GM23338 (cell line): ENCODE measurements at regions not wholly inside any gene's neighbourhood (a gene's known extent, or its start where the extent isn't known, plus 50 kb on each side); places are given as distances from the start of the nearest gene placed in this dataset.
A peak's percentile ranks its signal among the peaks of the same experiment; 100 is the strongest.

Experiments used
- ATAC-seq: fragments of 200-7000 bp; cut with Tn5 transposase; 3 replicates; pipeline ENCODE4 v1.9.1; 2020
- DNase-seq: peaks from one replicate; pipeline ENCODE4 v3.0.0-alpha.2; 2015; ENCODE audit warnings: low spot score
- H2AFZ ChIP-seq: fragments of 200-600 bp; sonication (generic); 2 replicates; pipeline ENCODE4 v1.8.0; 2016; ENCODE audit warnings: antibody characterized with exemption, mild to moderate bottlenecking, moderate library complexity
- H3F3A ChIP-seq: fragments of 200-600 bp; sonication (generic); replicated peaks from 2 replicates; pipeline ENCODE4 v1.8.0; 2017; ENCODE audit warnings: antibody characterized with exemption, mixed run types, low read depth
- H3K27ac ChIP-seq: fragments of 200-600 bp; sonication (generic); 2 replicates; pipeline ENCODE4 v1.6.1; 2016; ENCODE audit warnings: low read depth
- H3K27me3 ChIP-seq: fragments of 200-600 bp; sonication (generic); 2 replicates; pipeline ENCODE4 v1.8.0; 2016; ENCODE audit warnings: mild to moderate bottlenecking, mixed run types, moderate library complexity; ENCODE audit not compliant: insufficient read depth
- H3K36me3 ChIP-seq: fragments of 200-600 bp; sonication (generic); 2 replicates; pipeline ENCODE4 v1.8.0; 2016; ENCODE audit warnings: mild to moderate bottlenecking; ENCODE audit not compliant: insufficient read depth
- H3K4me1 ChIP-seq: fragments of 200-600 bp; sonication (generic); 2 replicates; pipeline ENCODE4 v1.8.0; 2016; ENCODE audit warnings: mild to moderate bottlenecking, moderate library complexity; ENCODE audit not compliant: insufficient read depth
- H3K4me2 ChIP-seq: fragments of 200-600 bp; sonication (generic); 2 replicates; pipeline ENCODE4 v1.7.1; 2017; ENCODE audit warnings: mixed run types
- H3K4me3 ChIP-seq: fragments of 200-600 bp; sonication (generic); 2 replicates; pipeline ENCODE4 v1.6.1; 2016; ENCODE audit warnings: mixed run types
- H3K79me2 ChIP-seq: fragments of 200-600 bp; sonication (generic); replicated peaks from 2 replicates; pipeline ENCODE4 v1.8.0; 2017; ENCODE audit warnings: mild to moderate bottlenecking; ENCODE audit not compliant: insufficient read depth
- H3K9me2 ChIP-seq: fragments of 200-600 bp; sonication (generic); 2 replicates; pipeline ENCODE4 v1.8.0; 2017; ENCODE audit not compliant: insufficient read depth
- H4K20me1 ChIP-seq: fragments of 200-600 bp; sonication (generic); replicated peaks from 2 replicates; pipeline ENCODE4 v1.8.0; 2017; ENCODE audit warnings: mild to moderate bottlenecking; ENCODE audit not compliant: insufficient read depth
- H3K27ac Mint-ChIP-seq: 2 replicates; pipeline ENCODE4 v1.8.0; 2020; ENCODE audit warnings: inconsistent platforms, mild to moderate bottlenecking, moderate library complexity, mixed read lengths
- H3K27me3 Mint-ChIP-seq: 3 replicates; pipeline ENCODE4 v1.8.0; 2022; ENCODE audit warnings: low read depth, mild to moderate bottlenecking, moderate library complexity, mixed read lengths, inconsistent platforms; ENCODE audit not compliant: insufficient read depth, poor library complexity
- H3K36me3 Mint-ChIP-seq: 3 replicates; pipeline ENCODE4 v1.8.0; 2021; ENCODE audit warnings: low read depth, mild to moderate bottlenecking, inconsistent platforms, moderate library complexity, mixed read lengths
- H3K4me1 Mint-ChIP-seq: 3 replicates; pipeline ENCODE4 v1.8.0; 2020; ENCODE audit warnings: mild to moderate bottlenecking, inconsistent platforms, mixed read lengths
- H3K4me3 Mint-ChIP-seq: 3 replicates; pipeline ENCODE4 v1.8.0; 2021; ENCODE audit warnings: moderate library complexity, mild to moderate bottlenecking, inconsistent platforms, mixed read lengths
- H3K9me3 Mint-ChIP-seq: 3 replicates; pipeline ENCODE4 v1.8.0; 2020; ENCODE audit warnings: moderate library complexity, mild to moderate bottlenecking, inconsistent platforms, mixed read lengths
- CTCF ChIP-seq, 2 experiments: fragments of 200-600 bp in 1 of 2; sonication (generic) in 1 of 2; conservative IDR thresholded peaks; 2 replicates each; pipeline versions ENCODE4 v1.5.1 to v1.6.1; 2016 to 2017; ENCODE audit warnings: antibody characterized with exemption in 2 of 2, low read depth in 2 of 2, mild to moderate bottlenecking in 2 of 2, moderate library complexity in 1 of 2
- EZH2 ChIP-seq: fragments of 200-600 bp; sonication (generic); IDR thresholded peaks from one replicate; pipeline ENCODE4 v1.8.0; 2017; ENCODE audit warnings: antibody characterized with exemption, mild to moderate bottlenecking, low read depth; ENCODE audit not compliant: unreplicated experiment
- EZH2phosphoT487 ChIP-seq: fragments of 200-600 bp; sonication (generic); IDR thresholded peaks from one replicate; pipeline ENCODE4 v1.8.1; 2018; ENCODE audit warnings: antibody characterized with exemption; ENCODE audit not compliant: unreplicated experiment
- JUNB ChIP-seq: IDR thresholded peaks from one replicate; pipeline ENCODE4 v1.6.1; 2016; ENCODE audit warnings: antibody characterized with exemption; ENCODE audit not compliant: unreplicated experiment
- NANOG ChIP-seq: IDR thresholded peaks from 2 replicates; pipeline ENCODE4 v1.6.1; 2016; ENCODE audit warnings: antibody characterized with exemption, borderline replicate concordance
- POLR2AphosphoS5 ChIP-seq: IDR thresholded peaks from 2 replicates; pipeline ENCODE4 v1.6.1; 2016; ENCODE audit warnings: antibody characterized with exemption, low read depth
- REST ChIP-seq: IDR thresholded peaks from one replicate; pipeline ENCODE4 v1.6.1; 2018; ENCODE audit warnings: antibody characterized with exemption; ENCODE audit not compliant: unreplicated experiment
- STAT1 ChIP-seq: IDR thresholded peaks from one replicate; pipeline ENCODE4 v1.6.1; 2016; ENCODE audit warnings: antibody characterized with exemption; ENCODE audit not compliant: unreplicated experiment
- ZNF114 ChIP-seq: fragments of 250-450 bp; sonication (Bioruptor Pico); IDR thresholded peaks from 2 replicates; pipeline ENCODE4 v1.5.0; 2020; ENCODE audit warnings: mild to moderate bottlenecking, moderate library complexity
- ZNF331 ChIP-seq: fragments of 250-450 bp; sonication (Bioruptor Pico); IDR thresholded peaks from 2 replicates; pipeline ENCODE4 v1.5.0; 2020; ENCODE audit warnings: low read depth, mild to moderate bottlenecking, moderate library complexity
- ZNF462 ChIP-seq: fragments of 250-450 bp; sonication (Bioruptor Pico); IDR thresholded peaks from 2 replicates; pipeline ENCODE4 v1.5.0; 2020; ENCODE audit warnings: mild to moderate bottlenecking, moderate library complexity
- TF ChIP-seq, protein P1 (sequence below): IDR thresholded peaks from 2 replicates; pipeline ENCODE4 v1.6.1; 2016; ENCODE audit warnings: antibody characterized with exemption

GRCh38 chr4:125022855-125023501, 291.8 kb upstream of the FAT4 start:
- Histone ChIP-seq H2AFZ (peak overlapping the region; percentile 80; the same call in 1 of the 2 replicates), H4K20me1 (no peaks in the 10 kb centered on the region), H3K4me2 (no peak overlapping the region), H3K79me2 (no peaks in the 10 kb centered on the region), H3K9me2 (peaks cover 6% of the 10 kb centered on the region), H3F3A (no peaks in the 10 kb centered on the region), H3K4me1 (peaks cover 22% of the 10 kb centered on the region), H3K36me3 (peaks cover 11% of the 10 kb centered on the region), H3K4me3 (no peak overlapping the region), H3K27me3 (no peaks in the 10 kb centered on the region), H3K27ac (no peak overlapping the region)
- TF ChIP-seq EZH2, result no peak
- TF ChIP-seq ZNF114, result no peak
- TF ChIP-seq JUNB, result no peak
- TF ChIP-seq POLR2AphosphoS5, result no peak
- TF ChIP-seq ZNF462 (CRISPR knock-in tag), result no peak
- TF ChIP-seq CTCF (conservative IDR thresholded peaks at IDR 0.05; ENCODE audit: low read depth in 2 of 2), result no peak
- TF ChIP-seq EZH2phosphoT487, result no peak
- TF ChIP-seq, protein P1, sequence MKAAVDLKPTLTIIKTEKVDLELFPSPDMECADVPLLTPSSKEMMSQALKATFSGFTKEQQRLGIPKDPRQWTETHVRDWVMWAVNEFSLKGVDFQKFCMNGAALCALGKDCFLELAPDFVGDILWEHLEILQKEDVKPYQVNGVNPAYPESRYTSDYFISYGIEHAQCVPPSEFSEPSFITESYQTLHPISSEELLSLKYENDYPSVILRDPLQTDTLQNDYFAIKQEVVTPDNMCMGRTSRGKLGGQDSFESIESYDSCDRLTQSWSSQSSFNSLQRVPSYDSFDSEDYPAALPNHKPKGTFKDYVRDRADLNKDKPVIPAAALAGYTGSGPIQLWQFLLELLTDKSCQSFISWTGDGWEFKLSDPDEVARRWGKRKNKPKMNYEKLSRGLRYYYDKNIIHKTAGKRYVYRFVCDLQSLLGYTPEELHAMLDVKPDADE, result no peak
- no peak for TF ChIP-seq NANOG
- TF ChIP-seq STAT1, result no peak
- no peak for TF ChIP-seq ZNF331 (CRISPR knock-in tag)
- TF ChIP-seq REST, result no peak
- Mint-ChIP-seq H3K4me1 (peaks cover 22% of the 10 kb centered on the region), H3K27me3 (no peaks in the 10 kb centered on the region), H3K27ac (0 out of 2 replicates have a peak overlapping the region, but pooled peaks have one; percentile 21), H3K9me3 (peaks cover 25% of the 10 kb centered on the region), H3K36me3 (peaks cover 22% of the 10 kb centered on the region), H3K4me3 (no peak overlapping the region)
- no peak for DNase-seq
- ATAC-seq, result no peak
